ENCODE measurements at regions not wholly inside any gene's neighbourhood (a gene's known extent, or its start where the extent isn't known, plus 50 kb on each side); places are given as distances from the start of the nearest gene placed in this dataset.

- TF ChIP-seq POLR2A (IDR thresholded peaks at IDR 0.05): no peak
- TF ChIP-seq CTCF (IDR thresholded peaks at IDR 0.05): no peak
These were observed 262.0 kb downstream of the PPP1R2C start for GRCh38 chrX:42515939-42516338.
